Lower lobe of right lung (tissue), 2 donors: ENCODE measurements at regions not wholly inside any gene's neighbourhood (a gene's known extent, or its start where the extent isn't known, plus 50 kb on each side); places are given as distances from the start of the nearest gene placed in this dataset.

Experiments used
- ATAC-seq, 2 donors: fragments of 200-7000 bp; cut with Tn5 transposase; one replicate each; pipeline ENCODE4 v1.9.1; 2020 to 2022; ENCODE audit warnings: mild to moderate bottlenecking in 2 of 2, moderate library complexity in 2 of 2
- DNase-seq: peaks from one replicate; pipeline ENCODE4 v3.0.0-alpha.2; 2020
- H3K27ac ChIP-seq: fragments of 200-600 bp; one replicate; pipeline ENCODE4 v1.8.0; 2022
- H3K27me3 ChIP-seq: fragments of 200-600 bp; one replicate; pipeline ENCODE4 v1.8.0; 2022; ENCODE audit warnings: low read depth
- H3K36me3 ChIP-seq: fragments of 200-600 bp; one replicate; pipeline ENCODE4 v1.8.0; 2022; ENCODE audit warnings: mild to moderate bottlenecking
- H3K4me1 ChIP-seq: fragments of 200-600 bp; one replicate; pipeline ENCODE4 v1.8.0; 2022
- H3K4me3 ChIP-seq: fragments of 200-600 bp; one replicate; pipeline ENCODE4 v1.8.0; 2022; ENCODE audit warnings: mild to moderate bottlenecking
- H3K9me3 ChIP-seq: fragments of 200-600 bp; one replicate; pipeline ENCODE4 v1.8.0; 2022
- CTCF ChIP-seq: fragments of 200-600 bp; IDR thresholded peaks from one replicate; pipeline ENCODE4 v1.8.0; 2022; ENCODE audit warnings: antibody characterized with exemption, mild to moderate bottlenecking
- intact Hi-C: fragments of 100-400 bp; cut with DNase I; formaldehyde crosslinking; loops from one replicate; pipeline ENCODE4 v1.11.0; 2022
- donor health status: DM: no; HTN: yes; CAD: no; lungs with severe emphysema.

GRCh38 chr2:199119796-199120195, 337.9 kb downstream of the SATB2 start:
- ATAC-seq (no peak), DNase-seq (no peak)
- H3K36me3 ChIP-seq, result no peaks in the 10 kb centered on the region
- H3K4me1 ChIP-seq, result no peaks in the 10 kb centered on the region
- no peaks in the 10 kb centered on the region for H3K27me3 ChIP-seq
- H3K4me3 ChIP-seq, result no peak overlapping the region
- intact Hi-C loops, result no loop called here
- TF ChIP-seq CTCF, result no peak
- H3K27ac ChIP-seq, result no peak overlapping the region
- peaks cover 3% of the 10 kb centered on the region for H3K9me3 ChIP-seq

GRCh38 chr2:199118673-199119112, 339.0 kb downstream of the SATB2 start:
- intact Hi-C loops, result no loop called here

GRCh38 chr2:199115169-199115568, 342.6 kb downstream of the SATB2 start:
- intact Hi-C loops, result no loop called here
- Histone ChIP-seq H3K27me3 (no peaks in the 10 kb centered on the region), H3K4me1 (no peaks in the 10 kb centered on the region), H3K27ac (no peak overlapping the region), H3K9me3 (no peaks in the 10 kb centered on the region), H3K4me3 (no peak overlapping the region), H3K36me3 (no peaks in the 10 kb centered on the region)
- TF ChIP-seq CTCF, result no peak
- no peak for ATAC-seq
- DNase-seq, result no peak

More at GRCh38 chr2:199118673-199119112, 339.0 kb downstream of the SATB2 start:
- H3K4me1 ChIP-seq, result no peaks in the 10 kb centered on the region
- DNase-seq (no peak), ATAC-seq (no peak)
- no peak overlapping the region for H3K27ac ChIP-seq
- no peaks in the 10 kb centered on the region for H3K27me3 ChIP-seq
- no peaks in the 10 kb centered on the region for H3K9me3 ChIP-seq
- H3K4me3 ChIP-seq, result no peak overlapping the region
- no peaks in the 10 kb centered on the region for H3K36me3 ChIP-seq
- no peak for TF ChIP-seq CTCF

GRCh38 chr2:199113111-199113510, 344.6 kb downstream of the SATB2 start:
- Histone ChIP-seq H3K27me3 (no peaks in the 10 kb centered on the region), H3K27ac (no peak overlapping the region), H3K36me3 (no peaks in the 10 kb centered on the region), H3K4me3 (no peak overlapping the region), H3K4me1 (no peaks in the 10 kb centered on the region), H3K9me3 (no peaks in the 10 kb centered on the region)
- no peak for ATAC-seq
- intact Hi-C loops, result no loop called here
- TF ChIP-seq CTCF, result no peak
- no peak for DNase-seq

- Histone ChIP-seq H3K27ac (no peak overlapping the region), H3K4me3 (no peak overlapping the region), H3K9me3 (no peaks in the 10 kb centered on the region), H3K36me3 (no peaks in the 10 kb centered on the region), H3K4me1 (no peaks in the 10 kb centered on the region), H3K27me3 (no peaks in the 10 kb centered on the region)
- no peak for ATAC-seq
- intact Hi-C loops, result no loop called here
- no peak for TF ChIP-seq CTCF
- no peak for DNase-seq
Measured at GRCh38 chr2:199111458-199111857, 346.3 kb downstream of the SATB2 start.

- no peak overlapping the region for H3K27ac ChIP-seq
- no peaks in the 10 kb centered on the region for H3K36me3 ChIP-seq
- no peaks in the 10 kb centered on the region for H3K27me3 ChIP-seq
- no peaks in the 10 kb centered on the region for H3K4me1 ChIP-seq
- no peaks in the 10 kb centered on the region for H3K9me3 ChIP-seq
- no peak for TF ChIP-seq CTCF
- no peak overlapping the region for H3K4me3 ChIP-seq
- DNase-seq (no peak), ATAC-seq (no peak)
- intact Hi-C loops, result no loop called here
Measured at GRCh38 chr2:199108056-199108455, 349.7 kb downstream of the SATB2 start.
